SK-N-SH treated with all-trans-retinoic acid at 6 μM for 48 hours (cell line): ENCODE measurements at regions not wholly inside any gene's neighbourhood (a gene's known extent, or its start where the extent isn't known, plus 50 kb on each side); places are given as distances from the start of the nearest gene placed in this dataset.

Experiments
- ATAC-seq: fragments of 200-7000 bp; cut with Tn5 transposase; 3 replicates; pipeline ENCODE4 v1.9.1; 2020; ENCODE audit warnings: mild to moderate bottlenecking, moderate library complexity
- ARNTL ChIP-seq: fragments of 450-650 bp; formaldehyde crosslinking; IDR thresholded peaks from 2 replicates; pipeline ENCODE4 v1.5.0; 2020; ENCODE audit warnings: low read depth, mild to moderate bottlenecking, moderate library complexity, borderline replicate concordance
- CSDC2 ChIP-seq: fragments of 250-450 bp; sonication (Bioruptor Pico); IDR thresholded peaks from 2 replicates; pipeline ENCODE4 v1.5.0; 2020; ENCODE audit warnings: mild to moderate bottlenecking, moderate library complexity
- ESRRG ChIP-seq: fragments of 250-450 bp; sonication (Bioruptor Pico); IDR thresholded peaks from 2 replicates; pipeline ENCODE4 v1.6.1; 2021; ENCODE audit warnings: mild to moderate bottlenecking
- GLIS3 ChIP-seq: fragments of 250-450 bp; sonication (Bioruptor Pico); IDR thresholded peaks from 2 replicates; pipeline ENCODE4 v1.5.0; 2020; ENCODE audit warnings: mild to moderate bottlenecking, moderate library complexity
- ISL1 ChIP-seq: fragments of 250-450 bp; sonication (Bioruptor Pico); IDR thresholded peaks from 2 replicates; pipeline ENCODE4 v2.1.2; 2022; ENCODE audit warnings: mild to moderate bottlenecking, moderate library complexity
- OSR1 ChIP-seq: fragments of 250-450 bp; sonication (Bioruptor Pico); IDR thresholded peaks from 2 replicates; pipeline ENCODE4 v1.8.0; 2022; ENCODE audit warnings: moderate library complexity, mild to moderate bottlenecking, inconsistent platforms
- PPARA ChIP-seq: fragments of 250-450 bp; sonication (Bioruptor Pico); IDR thresholded peaks from 2 replicates; pipeline ENCODE4 v1.5.0; 2020; ENCODE audit warnings: mild to moderate bottlenecking, borderline replicate concordance
- RARB ChIP-seq: fragments of 250-450 bp; sonication (Bioruptor Pico); IDR thresholded peaks from 2 replicates; pipeline ENCODE4 v1.8.0; 2021; ENCODE audit warnings: mild to moderate bottlenecking, moderate library complexity
- ZC3H10 ChIP-seq: fragments of 250-450 bp; sonication (Bioruptor Pico); IDR thresholded peaks from 2 replicates; pipeline ENCODE4 v1.5.1; 2021; ENCODE audit warnings: mild to moderate bottlenecking, moderate library complexity
- ZFP3 ChIP-seq: fragments of 250-450 bp; sonication (Bioruptor Pico); IDR thresholded peaks from 2 replicates; pipeline ENCODE4 v1.5.0; 2020; ENCODE audit warnings: mild to moderate bottlenecking, moderate library complexity
- ZFP30 ChIP-seq: fragments of 450-650 bp; formaldehyde crosslinking; IDR thresholded peaks from 2 replicates; pipeline ENCODE4 v1.5.0; 2022; ENCODE audit warnings: mild to moderate bottlenecking, moderate library complexity
- ZNF70 ChIP-seq: fragments of 450-650 bp; formaldehyde crosslinking; IDR thresholded peaks from 2 replicates; pipeline ENCODE4 v1.5.0; 2020; ENCODE audit warnings: mild to moderate bottlenecking, moderate library complexity
- TF ChIP-seq, protein P1 (sequence below): fragments of 250-450 bp; sonication (Bioruptor Pico); IDR thresholded peaks from 2 replicates; pipeline ENCODE4 v1.5.1; 2021; ENCODE audit warnings: mild to moderate bottlenecking, moderate library complexity
- TF ChIP-seq, protein P2 (sequence below): fragments of 250-450 bp; sonication (Bioruptor Pico); IDR thresholded peaks from 2 replicates; pipeline ENCODE4 v1.8.0; 2021; ENCODE audit warnings: low read depth, mild to moderate bottlenecking, moderate library complexity, borderline replicate concordance
- TF ChIP-seq, protein P3 (sequence below): fragments of 250-450 bp; sonication (Bioruptor Pico); IDR thresholded peaks from 2 replicates; pipeline ENCODE4 v1.5.1; 2020; ENCODE audit warnings: low read depth, mild to moderate bottlenecking, moderate library complexity
- TF ChIP-seq, protein P4 (sequence below): fragments of 250-450 bp; sonication (Bioruptor Pico); IDR thresholded peaks from 2 replicates; pipeline ENCODE4 v1.8.0; 2020; ENCODE audit warnings: mild to moderate bottlenecking, moderate library complexity, borderline replicate concordance
- TF ChIP-seq, protein P5 (sequence below): fragments of 250-450 bp; sonication (Bioruptor Pico); IDR thresholded peaks from 2 replicates; pipeline ENCODE4 v1.5.0; 2020; ENCODE audit warnings: mild to moderate bottlenecking, moderate library complexity

DNA sequence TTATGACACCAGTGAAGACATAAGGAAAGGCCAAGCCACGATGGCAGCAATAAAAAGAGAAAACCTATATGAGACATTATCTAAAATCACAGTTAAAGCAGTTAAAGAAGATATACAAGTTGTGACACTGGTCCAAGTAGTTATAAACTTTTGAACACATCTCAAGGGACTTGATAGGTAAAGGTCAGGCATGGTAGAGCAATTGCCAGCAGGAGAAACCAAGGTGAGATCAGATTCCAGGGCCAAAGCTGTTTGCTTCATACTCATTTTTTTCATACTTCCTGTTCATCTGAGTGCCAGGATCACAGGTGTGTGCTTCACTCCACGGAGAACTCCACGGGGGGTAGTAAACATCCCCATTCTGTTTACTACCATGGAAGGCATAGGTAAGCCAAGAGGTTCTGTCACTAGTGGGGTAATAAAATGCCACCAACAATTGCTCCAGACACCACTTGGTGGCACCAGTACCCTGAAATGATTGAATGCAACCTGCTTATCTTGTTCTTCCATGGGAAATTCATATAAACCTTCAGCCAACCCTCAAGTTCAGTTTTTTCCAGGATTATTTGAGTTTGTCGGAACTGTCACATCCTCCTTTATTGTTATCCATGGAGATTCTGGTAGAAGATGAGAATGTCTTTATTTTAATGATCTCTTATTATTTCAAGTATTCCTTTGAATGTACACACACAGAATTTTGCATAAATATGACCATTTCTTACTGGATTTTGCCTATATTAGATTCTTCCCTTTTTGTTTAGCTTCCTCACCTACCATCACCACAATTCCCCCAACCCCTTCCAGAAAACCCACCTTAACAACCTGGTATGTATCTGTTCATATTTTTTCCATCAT is 59.2 kb upstream of the TSPAN8 start:
- ATAC-seq, result peak; percentile 76
- TF ChIP-seq ARNTL (no peak), OSR1 (CRISPR knock-in tag) (no peak), PPARA (CRISPR knock-in tag) (no peak), ZFP3 (CRISPR knock-in tag) (no peak), ISL1 (no peak), ZFP30 (CRISPR knock-in tag) (no peak), ZC3H10 (CRISPR knock-in tag) (no peak)
- TF ChIP-seq, protein P1, sequence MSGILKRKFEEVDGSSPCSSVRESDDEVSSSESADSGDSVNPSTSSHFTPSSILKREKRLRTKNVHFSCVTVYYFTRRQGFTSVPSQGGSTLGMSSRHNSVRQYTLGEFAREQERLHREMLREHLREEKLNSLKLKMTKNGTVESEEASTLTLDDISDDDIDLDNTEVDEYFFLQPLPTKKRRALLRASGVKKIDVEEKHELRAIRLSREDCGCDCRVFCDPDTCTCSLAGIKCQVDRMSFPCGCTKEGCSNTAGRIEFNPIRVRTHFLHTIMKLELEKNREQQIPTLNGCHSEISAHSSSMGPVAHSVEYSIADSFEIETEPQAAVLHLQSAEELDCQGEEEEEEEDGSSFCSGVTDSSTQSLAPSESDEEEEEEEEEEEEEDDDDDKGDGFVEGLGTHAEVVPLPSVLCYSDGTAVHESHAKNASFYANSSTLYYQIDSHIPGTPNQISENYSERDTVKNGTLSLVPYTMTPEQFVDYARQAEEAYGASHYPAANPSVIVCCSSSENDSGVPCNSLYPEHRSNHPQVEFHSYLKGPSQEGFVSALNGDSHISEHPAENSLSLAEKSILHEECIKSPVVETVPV (CRISPR knock-in tag), result no peak

GRCh38 chr12:71214511-71215285 is 56.9 kb upstream of the TSPAN8 start:
- no peak for ATAC-seq
- TF ChIP-seq GLIS3 (CRISPR knock-in tag), result no peak
- TF ChIP-seq ISL1, result no peak
- no peak for TF ChIP-seq ZNF70 (CRISPR knock-in tag)

- no peak for ATAC-seq
- TF ChIP-seq, protein P2, sequence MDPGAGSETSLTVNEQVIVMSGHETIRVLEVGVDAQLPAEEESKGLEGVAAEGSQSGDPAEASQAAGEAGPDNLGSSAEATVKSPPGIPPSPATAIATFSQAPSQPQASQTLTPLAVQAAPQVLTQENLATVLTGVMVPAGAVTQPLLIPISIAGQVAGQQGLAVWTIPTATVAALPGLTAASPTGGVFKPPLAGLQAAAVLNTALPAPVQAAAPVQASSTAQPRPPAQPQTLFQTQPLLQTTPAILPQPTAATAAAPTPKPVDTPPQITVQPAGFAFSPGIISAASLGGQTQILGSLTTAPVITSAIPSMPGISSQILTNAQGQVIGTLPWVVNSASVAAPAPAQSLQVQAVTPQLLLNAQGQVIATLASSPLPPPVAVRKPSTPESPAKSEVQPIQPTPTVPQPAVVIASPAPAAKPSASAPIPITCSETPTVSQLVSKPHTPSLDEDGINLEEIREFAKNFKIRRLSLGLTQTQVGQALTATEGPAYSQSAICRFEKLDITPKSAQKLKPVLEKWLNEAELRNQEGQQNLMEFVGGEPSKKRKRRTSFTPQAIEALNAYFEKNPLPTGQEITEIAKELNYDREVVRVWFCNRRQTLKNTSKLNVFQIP, result no peak
- no peak for TF ChIP-seq PPARA (CRISPR knock-in tag)
- TF ChIP-seq CSDC2 (CRISPR knock-in tag), result no peak
- TF ChIP-seq ZFP3 (CRISPR knock-in tag), result no peak
- TF ChIP-seq, protein P3, sequence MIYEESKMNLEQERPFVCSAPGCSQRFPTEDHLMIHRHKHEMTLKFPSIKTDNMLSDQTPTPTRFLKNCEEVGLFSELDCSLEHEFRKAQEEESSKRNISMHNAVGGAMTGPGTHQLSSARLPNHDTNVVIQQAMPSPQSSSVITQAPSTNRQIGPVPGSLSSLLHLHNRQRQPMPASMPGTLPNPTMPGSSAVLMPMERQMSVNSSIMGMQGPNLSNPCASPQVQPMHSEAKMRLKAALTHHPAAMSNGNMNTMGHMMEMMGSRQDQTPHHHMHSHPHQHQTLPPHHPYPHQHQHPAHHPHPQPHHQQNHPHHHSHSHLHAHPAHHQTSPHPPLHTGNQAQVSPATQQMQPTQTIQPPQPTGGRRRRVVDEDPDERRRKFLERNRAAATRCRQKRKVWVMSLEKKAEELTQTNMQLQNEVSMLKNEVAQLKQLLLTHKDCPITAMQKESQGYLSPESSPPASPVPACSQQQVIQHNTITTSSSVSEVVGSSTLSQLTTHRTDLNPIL, result no peak
- TF ChIP-seq ZNF70 (CRISPR knock-in tag), result no peak
- TF ChIP-seq OSR1 (CRISPR knock-in tag), result no peak
- TF ChIP-seq, protein P4, sequence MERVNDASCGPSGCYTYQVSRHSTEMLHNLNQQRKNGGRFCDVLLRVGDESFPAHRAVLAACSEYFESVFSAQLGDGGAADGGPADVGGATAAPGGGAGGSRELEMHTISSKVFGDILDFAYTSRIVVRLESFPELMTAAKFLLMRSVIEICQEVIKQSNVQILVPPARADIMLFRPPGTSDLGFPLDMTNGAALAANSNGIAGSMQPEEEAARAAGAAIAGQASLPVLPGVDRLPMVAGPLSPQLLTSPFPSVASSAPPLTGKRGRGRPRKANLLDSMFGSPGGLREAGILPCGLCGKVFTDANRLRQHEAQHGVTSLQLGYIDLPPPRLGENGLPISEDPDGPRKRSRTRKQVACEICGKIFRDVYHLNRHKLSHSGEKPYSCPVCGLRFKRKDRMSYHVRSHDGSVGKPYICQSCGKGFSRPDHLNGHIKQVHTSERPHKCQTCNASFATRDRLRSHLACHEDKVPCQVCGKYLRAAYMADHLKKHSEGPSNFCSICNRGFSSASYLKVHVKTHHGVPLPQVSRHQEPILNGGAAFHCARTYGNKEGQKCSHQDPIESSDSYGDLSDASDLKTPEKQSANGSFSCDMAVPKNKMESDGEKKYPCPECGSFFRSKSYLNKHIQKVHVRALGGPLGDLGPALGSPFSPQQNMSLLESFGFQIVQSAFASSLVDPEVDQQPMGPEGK (CRISPR knock-in tag), result no peak
- TF ChIP-seq RARB (CRISPR knock-in tag), result no peak
- no peak for TF ChIP-seq ESRRG (CRISPR knock-in tag)
- TF ChIP-seq GLIS3 (CRISPR knock-in tag), result no peak
- no peak for TF ChIP-seq ZFP30 (CRISPR knock-in tag)
- no peak for TF ChIP-seq ARNTL
- TF ChIP-seq, protein P5, sequence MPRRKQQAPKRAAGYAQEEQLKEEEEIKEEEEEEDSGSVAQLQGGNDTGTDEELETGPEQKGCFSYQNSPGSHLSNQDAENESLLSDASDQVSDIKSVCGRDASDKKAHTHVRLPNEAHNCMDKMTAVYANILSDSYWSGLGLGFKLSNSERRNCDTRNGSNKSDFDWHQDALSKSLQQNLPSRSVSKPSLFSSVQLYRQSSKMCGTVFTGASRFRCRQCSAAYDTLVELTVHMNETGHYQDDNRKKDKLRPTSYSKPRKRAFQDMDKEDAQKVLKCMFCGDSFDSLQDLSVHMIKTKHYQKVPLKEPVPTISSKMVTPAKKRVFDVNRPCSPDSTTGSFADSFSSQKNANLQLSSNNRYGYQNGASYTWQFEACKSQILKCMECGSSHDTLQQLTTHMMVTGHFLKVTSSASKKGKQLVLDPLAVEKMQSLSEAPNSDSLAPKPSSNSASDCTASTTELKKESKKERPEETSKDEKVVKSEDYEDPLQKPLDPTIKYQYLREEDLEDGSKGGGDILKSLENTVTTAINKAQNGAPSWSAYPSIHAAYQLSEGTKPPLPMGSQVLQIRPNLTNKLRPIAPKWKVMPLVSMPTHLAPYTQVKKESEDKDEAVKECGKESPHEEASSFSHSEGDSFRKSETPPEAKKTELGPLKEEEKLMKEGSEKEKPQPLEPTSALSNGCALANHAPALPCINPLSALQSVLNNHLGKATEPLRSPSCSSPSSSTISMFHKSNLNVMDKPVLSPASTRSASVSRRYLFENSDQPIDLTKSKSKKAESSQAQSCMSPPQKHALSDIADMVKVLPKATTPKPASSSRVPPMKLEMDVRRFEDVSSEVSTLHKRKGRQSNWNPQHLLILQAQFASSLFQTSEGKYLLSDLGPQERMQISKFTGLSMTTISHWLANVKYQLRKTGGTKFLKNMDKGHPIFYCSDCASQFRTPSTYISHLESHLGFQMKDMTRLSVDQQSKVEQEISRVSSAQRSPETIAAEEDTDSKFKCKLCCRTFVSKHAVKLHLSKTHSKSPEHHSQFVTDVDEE (CRISPR knock-in tag), result no peak
These were observed 50.4 kb upstream of the TSPAN8 start for GRCh38 chr12:71208053-71208685.
